ENCODE measurements at regions not wholly inside any gene's neighbourhood (a gene's known extent, or its start where the extent isn't known, plus 50 kb on each side); places are given as distances from the start of the nearest gene placed in this dataset.
"Not testable (repeated sequence)": the region's sequence is repeated elsewhere in the genome, so short reads cannot be mapped to it uniquely, and the experiment has no call there.

GRCh38 chr9:21696411-21696871 is 106.0 kb upstream of the MTAP start:
- DNase-seq: no peak

- no peak for DNase-seq
Measured at GRCh38 chr9:21708260-21708711, 94.2 kb upstream of the MTAP start.

GRCh38 chr9:21708856-21709255 is 93.6 kb upstream of the MTAP start:
- DNase-seq: no peak

GRCh38 chr9:21709464-21710058 is 92.9 kb upstream of the MTAP start:
- DNase-seq: peak; percentile 60

GRCh38 chr9:21710548-21711191 is 91.8 kb upstream of the MTAP start:
- DNase-seq: peak; percentile 45

GRCh38 chr9:21711504-21711903 is 90.9 kb upstream of the MTAP start:
- DNase-seq: peak; percentile 58

GRCh38 chr9:21715408-21715807 is 87.0 kb upstream of the MTAP start:
- no peak for DNase-seq

- DNase-seq: no peak
Measured at GRCh38 chr9:21720758-21721157, 81.7 kb upstream of the MTAP start.

- DNase-seq: not testable (repeated sequence)
Measured at GRCh38 chr9:21727411-21727810, 75.0 kb upstream of the MTAP start.

- peak; percentile 92 for DNase-seq
Measured at GRCh38 chr9:21728781-21729180, 73.7 kb upstream of the MTAP start.

- peak; percentile 72 for DNase-seq
Measured at GRCh38 chr9:21729648-21730047, 72.8 kb upstream of the MTAP start.

- no peak for DNase-seq
Measured at GRCh38 chr9:21730899-21731298, 71.5 kb upstream of the MTAP start.

- DNase-seq: peak; percentile 47
Measured at GRCh38 chr9:21741151-21741550, 61.3 kb upstream of the MTAP start.

- DNase-seq: no peak
Measured at GRCh38 chr9:21744320-21744719, 58.1 kb upstream of the MTAP start.

GRCh38 chr9:21744841-21745240 is 57.6 kb upstream of the MTAP start:
- peak; percentile 68 for DNase-seq

GRCh38 chr9:21746550-21746949 is 55.9 kb upstream of the MTAP start:
- no peak for DNase-seq

- DNase-seq: peak; percentile 90
Measured at GRCh38 chr9:21747175-21747574, 55.3 kb upstream of the MTAP start.

GRCh38 chr9:21750021-21750735 is 52.3 kb upstream of the MTAP start:
- peak; percentile 51 for DNase-seq

- no peak for DNase-seq
Measured at GRCh38 chr9:21751998-21752397, 50.4 kb upstream of the MTAP start.

All from fibroblast of skin of scalp (primary cell).